ENCODE measurements at regions not wholly inside any gene's neighbourhood (a gene's known extent, or its start where the extent isn't known, plus 50 kb on each side); places are given as distances from the start of the nearest gene placed in this dataset.

DNA sequence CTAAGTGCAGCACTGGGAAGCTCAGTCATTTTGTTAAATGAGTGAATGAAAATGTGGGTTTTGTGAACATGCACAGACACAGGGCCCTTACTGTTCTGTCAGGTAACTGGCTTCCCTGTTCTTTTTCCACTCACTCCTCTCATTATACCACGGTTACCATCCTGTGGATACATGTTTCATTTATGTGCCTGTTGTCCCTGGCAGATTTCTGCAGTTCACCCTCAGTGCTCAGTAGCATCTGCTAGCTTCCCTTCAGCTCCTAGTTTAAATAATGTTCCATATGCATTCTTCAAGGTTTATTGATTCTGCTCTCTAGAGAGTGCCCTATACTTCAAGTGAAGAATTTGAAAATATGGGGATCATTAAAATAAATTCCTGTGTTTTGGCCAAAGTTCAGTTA lies 1634.3 kb upstream of the ADGRL3 start:
- no peaks in the 10 kb centered on the region for H3K79me2 ChIP-seq (ENCODE audit: insufficient read depth, low read length)
- TF ChIP-seq, protein P1, sequence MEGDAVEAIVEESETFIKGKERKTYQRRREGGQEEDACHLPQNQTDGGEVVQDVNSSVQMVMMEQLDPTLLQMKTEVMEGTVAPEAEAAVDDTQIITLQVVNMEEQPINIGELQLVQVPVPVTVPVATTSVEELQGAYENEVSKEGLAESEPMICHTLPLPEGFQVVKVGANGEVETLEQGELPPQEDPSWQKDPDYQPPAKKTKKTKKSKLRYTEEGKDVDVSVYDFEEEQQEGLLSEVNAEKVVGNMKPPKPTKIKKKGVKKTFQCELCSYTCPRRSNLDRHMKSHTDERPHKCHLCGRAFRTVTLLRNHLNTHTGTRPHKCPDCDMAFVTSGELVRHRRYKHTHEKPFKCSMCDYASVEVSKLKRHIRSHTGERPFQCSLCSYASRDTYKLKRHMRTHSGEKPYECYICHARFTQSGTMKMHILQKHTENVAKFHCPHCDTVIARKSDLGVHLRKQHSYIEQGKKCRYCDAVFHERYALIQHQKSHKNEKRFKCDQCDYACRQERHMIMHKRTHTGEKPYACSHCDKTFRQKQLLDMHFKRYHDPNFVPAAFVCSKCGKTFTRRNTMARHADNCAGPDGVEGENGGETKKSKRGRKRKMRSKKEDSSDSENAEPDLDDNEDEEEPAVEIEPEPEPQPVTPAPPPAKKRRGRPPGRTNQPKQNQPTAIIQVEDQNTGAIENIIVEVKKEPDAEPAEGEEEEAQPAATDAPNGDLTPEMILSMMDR (IDR thresholded peaks at IDR 0.05; ENCODE audit: extremely low read depth, low read depth, low read length), result no peak
- H3K27ac ChIP-seq (ENCODE audit: low read depth, low read length), result no peak overlapping the region
- H3K4me1 ChIP-seq (ENCODE audit: insufficient read depth, low read length), result no peaks in the 10 kb centered on the region
- no peak overlapping the region for H2AFZ ChIP-seq (ENCODE audit: low read length)
- no peaks in the 10 kb centered on the region for H3K27me3 ChIP-seq (ENCODE audit: insufficient read depth, low read length)
- no peak for DNase-seq (ENCODE audit: insufficient read length, low spot score, missing footprints)
- H3K4me2 ChIP-seq (ENCODE audit: insufficient read depth, low read length), result no peak overlapping the region
- no peaks in the 10 kb centered on the region for H3K9me3 ChIP-seq (ENCODE audit: low read depth, low read length)
- no peaks in the 10 kb centered on the region for H3K36me3 ChIP-seq (ENCODE audit: insufficient read depth, low read length)
- no peaks in the 10 kb centered on the region for H4K20me1 ChIP-seq (ENCODE audit: insufficient read depth, low read length)
- no peak overlapping the region for H3K4me3 ChIP-seq (ENCODE audit: insufficient read depth, low read length)

DNA sequence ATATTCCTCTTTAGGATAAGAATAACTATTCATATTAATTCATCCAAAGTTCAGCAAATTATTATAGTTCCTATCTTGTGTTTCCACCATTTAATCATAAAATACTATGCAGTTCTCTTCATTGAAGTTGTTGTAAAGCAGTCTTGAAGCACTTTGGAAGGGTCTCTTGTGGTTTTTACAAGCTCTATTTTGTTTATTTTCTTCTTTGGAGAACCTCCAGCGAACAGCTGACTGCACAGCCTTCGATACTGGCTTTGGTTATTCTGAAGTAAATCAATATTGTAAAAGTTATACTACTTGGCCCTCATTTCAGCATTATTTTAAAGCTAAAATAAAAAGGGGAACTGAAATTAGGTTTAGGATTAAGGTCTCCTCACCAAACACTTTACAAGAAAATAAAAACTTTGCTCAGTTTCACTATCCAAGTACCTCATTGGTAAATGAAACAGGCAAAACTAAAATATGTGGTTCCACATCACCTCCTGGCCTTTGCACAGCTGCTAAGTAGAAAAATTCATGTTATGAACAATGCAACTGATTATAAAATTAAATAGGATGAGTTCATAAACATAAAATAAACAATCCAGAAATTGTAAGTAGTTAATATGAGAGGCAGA lies 1629.2 kb upstream of the ADGRL3 start:
- DNase-seq (ENCODE audit: insufficient read length, low spot score, missing footprints), result no peak
- Histone ChIP-seq H3K4me3 (ENCODE audit: insufficient read depth, low read length) (no peak overlapping the region), H3K4me1 (ENCODE audit: insufficient read depth, low read length) (no peaks in the 10 kb centered on the region), H3K27me3 (ENCODE audit: insufficient read depth, low read length) (no peaks in the 10 kb centered on the region), H4K20me1 (ENCODE audit: insufficient read depth, low read length) (no peaks in the 10 kb centered on the region), H3K9me3 (ENCODE audit: low read depth, low read length) (peaks cover 2% of the 10 kb centered on the region), H3K79me2 (ENCODE audit: insufficient read depth, low read length) (no peaks in the 10 kb centered on the region), H2AFZ (ENCODE audit: low read length) (no peak overlapping the region), H3K36me3 (ENCODE audit: insufficient read depth, low read length) (no peaks in the 10 kb centered on the region), H3K27ac (ENCODE audit: low read depth, low read length) (no peak overlapping the region), H3K4me2 (ENCODE audit: insufficient read depth, low read length) (no peak overlapping the region)
- TF ChIP-seq, protein P1 (IDR thresholded peaks at IDR 0.05; ENCODE audit: extremely low read depth, low read depth, low read length), result no peak

DNA sequence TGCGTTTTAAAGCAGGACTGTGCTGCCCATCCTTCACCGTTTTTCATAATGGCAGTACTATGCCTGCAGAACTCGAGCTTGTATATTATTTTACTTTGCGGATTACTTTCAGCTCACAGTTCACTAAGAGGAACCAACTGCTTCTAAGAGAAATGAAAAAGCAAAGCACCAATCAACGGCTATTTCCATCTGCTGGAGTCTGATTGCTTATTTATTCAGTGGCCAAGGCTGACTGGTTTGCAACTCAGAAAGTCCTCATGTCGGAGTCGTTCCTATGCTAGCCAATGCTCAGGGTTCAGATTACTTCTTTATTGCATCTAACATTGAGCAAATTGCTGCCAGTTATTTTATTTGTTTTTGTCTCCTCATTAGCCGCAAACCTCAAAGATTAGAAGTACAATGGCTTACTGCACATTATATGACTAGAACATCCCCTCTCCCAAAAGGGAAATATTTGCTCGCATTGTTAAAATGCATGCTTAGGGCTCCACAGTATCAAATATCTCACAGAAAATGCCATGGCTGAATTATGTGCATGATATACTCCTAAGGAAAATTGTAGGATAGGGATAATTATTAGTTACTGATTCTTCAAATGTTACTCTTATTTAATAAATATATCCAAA lies 1628.2 kb upstream of the ADGRL3 start:
- DNase-seq (ENCODE audit: insufficient read length, low spot score, missing footprints), result no peak
- Histone ChIP-seq H3K27me3 (ENCODE audit: insufficient read depth, low read length) (no peaks in the 10 kb centered on the region), H3K79me2 (ENCODE audit: insufficient read depth, low read length) (no peaks in the 10 kb centered on the region), H3K36me3 (ENCODE audit: insufficient read depth, low read length) (no peaks in the 10 kb centered on the region), H3K4me3 (ENCODE audit: insufficient read depth, low read length) (no peak overlapping the region), H3K9me3 (ENCODE audit: low read depth, low read length) (peaks cover 2% of the 10 kb centered on the region), H2AFZ (ENCODE audit: low read length) (no peak overlapping the region), H3K4me1 (ENCODE audit: insufficient read depth, low read length) (no peaks in the 10 kb centered on the region), H4K20me1 (ENCODE audit: insufficient read depth, low read length) (no peaks in the 10 kb centered on the region), H3K4me2 (ENCODE audit: insufficient read depth, low read length) (no peak overlapping the region), H3K27ac (ENCODE audit: low read depth, low read length) (no peak overlapping the region)
- TF ChIP-seq, protein P1 (IDR thresholded peaks at IDR 0.05; ENCODE audit: extremely low read depth, low read depth, low read length), result no peak

DNA sequence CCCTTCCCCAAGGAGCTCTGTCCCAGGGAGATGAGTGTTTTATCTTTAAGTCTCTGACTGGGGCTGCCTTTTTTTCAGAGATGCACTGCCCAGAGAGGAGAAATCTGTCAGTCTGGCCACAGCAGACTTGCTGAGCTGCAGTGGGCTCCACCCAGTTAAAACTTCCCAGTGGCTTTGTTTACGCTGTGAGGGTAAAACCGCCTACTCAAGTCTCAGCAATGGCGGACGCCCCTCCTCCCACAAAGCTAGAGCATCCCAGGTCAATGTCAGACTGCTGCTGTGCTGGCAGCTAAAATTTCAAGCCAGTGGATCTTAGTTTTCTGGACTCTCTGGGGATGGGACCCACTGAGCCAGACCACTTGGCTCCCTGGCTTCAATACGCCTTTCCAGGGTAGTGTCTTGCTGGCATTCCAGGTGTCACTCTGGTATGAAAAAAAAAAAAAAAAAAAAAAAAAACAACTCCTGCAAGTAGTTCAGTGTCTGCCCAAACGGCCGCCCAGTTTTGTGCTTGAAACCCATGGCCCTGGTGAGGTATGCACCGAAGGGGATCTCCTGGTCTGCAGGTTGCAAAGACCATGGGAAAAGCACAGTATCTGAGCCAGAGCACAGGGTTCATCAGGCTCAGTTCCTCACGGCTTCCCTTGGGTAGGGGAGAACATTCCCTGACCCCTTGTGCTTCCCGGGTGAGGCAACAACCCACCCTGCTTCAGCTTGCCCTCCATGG lies 1616.1 kb upstream of the ADGRL3 start:
- H3K4me3 ChIP-seq (ENCODE audit: insufficient read depth, low read length), result no peak overlapping the region
- no peaks in the 10 kb centered on the region for H3K4me1 ChIP-seq (ENCODE audit: insufficient read depth, low read length)
- H4K20me1 ChIP-seq (ENCODE audit: insufficient read depth, low read length), result no peaks in the 10 kb centered on the region
- H3K4me2 ChIP-seq (ENCODE audit: insufficient read depth, low read length), result no peak overlapping the region
- no peaks in the 10 kb centered on the region for H3K36me3 ChIP-seq (ENCODE audit: insufficient read depth, low read length)
- no peak for DNase-seq (ENCODE audit: insufficient read length, low spot score, missing footprints)
- H3K9me3 ChIP-seq (ENCODE audit: low read depth, low read length), result no peaks in the 10 kb centered on the region
- no peak overlapping the region for H2AFZ ChIP-seq (ENCODE audit: low read length)
- TF ChIP-seq, protein P1 (IDR thresholded peaks at IDR 0.05; ENCODE audit: extremely low read depth, low read depth, low read length), result no peak
- H3K27ac ChIP-seq (ENCODE audit: low read depth, low read length), result no peak overlapping the region
- H3K79me2 ChIP-seq (ENCODE audit: insufficient read depth, low read length), result no peaks in the 10 kb centered on the region
- no peaks in the 10 kb centered on the region for H3K27me3 ChIP-seq (ENCODE audit: insufficient read depth, low read length)

Data from osteoblast (primary cell).